ENCODE measurements at regions not wholly inside any gene's neighbourhood (a gene's known extent, or its start where the extent isn't known, plus 50 kb on each side); places are given as distances from the start of the nearest gene placed in this dataset.

DNA sequence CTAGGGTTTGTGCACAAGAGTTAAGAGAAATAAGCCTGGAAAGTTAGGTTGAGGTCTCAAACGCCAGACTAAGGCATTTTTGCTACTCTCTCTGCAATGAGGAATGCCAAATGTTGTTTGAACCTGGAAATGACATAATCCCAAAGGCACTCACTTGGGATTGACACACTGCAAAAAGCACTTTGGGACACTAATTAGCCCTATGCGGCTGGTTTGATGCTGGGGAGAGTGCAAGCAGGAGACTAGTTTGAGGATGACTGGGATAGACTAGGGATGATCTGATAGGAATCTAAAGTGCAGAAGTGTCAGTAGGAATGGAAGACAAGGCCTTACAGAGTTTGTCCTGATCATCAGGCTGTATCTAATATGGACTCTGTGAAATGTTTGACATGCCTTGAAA, 469.0 kb downstream of the SLC4A3 start:
- TF ChIP-seq, protein P1, sequence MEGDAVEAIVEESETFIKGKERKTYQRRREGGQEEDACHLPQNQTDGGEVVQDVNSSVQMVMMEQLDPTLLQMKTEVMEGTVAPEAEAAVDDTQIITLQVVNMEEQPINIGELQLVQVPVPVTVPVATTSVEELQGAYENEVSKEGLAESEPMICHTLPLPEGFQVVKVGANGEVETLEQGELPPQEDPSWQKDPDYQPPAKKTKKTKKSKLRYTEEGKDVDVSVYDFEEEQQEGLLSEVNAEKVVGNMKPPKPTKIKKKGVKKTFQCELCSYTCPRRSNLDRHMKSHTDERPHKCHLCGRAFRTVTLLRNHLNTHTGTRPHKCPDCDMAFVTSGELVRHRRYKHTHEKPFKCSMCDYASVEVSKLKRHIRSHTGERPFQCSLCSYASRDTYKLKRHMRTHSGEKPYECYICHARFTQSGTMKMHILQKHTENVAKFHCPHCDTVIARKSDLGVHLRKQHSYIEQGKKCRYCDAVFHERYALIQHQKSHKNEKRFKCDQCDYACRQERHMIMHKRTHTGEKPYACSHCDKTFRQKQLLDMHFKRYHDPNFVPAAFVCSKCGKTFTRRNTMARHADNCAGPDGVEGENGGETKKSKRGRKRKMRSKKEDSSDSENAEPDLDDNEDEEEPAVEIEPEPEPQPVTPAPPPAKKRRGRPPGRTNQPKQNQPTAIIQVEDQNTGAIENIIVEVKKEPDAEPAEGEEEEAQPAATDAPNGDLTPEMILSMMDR (IDR thresholded peaks at IDR 0.05): no peak
- no peak for TF ChIP-seq ZFX (IDR thresholded peaks at IDR 0.05; ENCODE audit: borderline replicate concordance)

All from 22Rv1 (cell line).